ENCODE measurements at regions not wholly inside any gene's neighbourhood (a gene's known extent, or its start where the extent isn't known, plus 50 kb on each side); places are given as distances from the start of the nearest gene placed in this dataset.

GRCh38 chr9:117775591-117775990 is 71.4 kb downstream of the TLR4 start:
- TF ChIP-seq CTCF (IDR thresholded peaks at IDR 0.05) (no peak), POLR2A (IDR thresholded peaks at IDR 0.05) (no peak), POLR2AphosphoS5 (IDR thresholded peaks at IDR 0.05) (no peak)
